GM13977 (cell line): ENCODE measurements at regions not wholly inside any gene's neighbourhood (a gene's known extent, or its start where the extent isn't known, plus 50 kb on each side); places are given as distances from the start of the nearest gene placed in this dataset.

Experiments used
- DNase-seq: peaks from one replicate; pipeline ENCODE4 v3.0.0; 2012; ENCODE audit warnings: low spot score
- in situ Hi-C: fragments of 300-500 bp; cut with MboI; formaldehyde crosslinking; loops from one replicate; pipeline ENCODE4 v1.12.0; 2022; ENCODE audit warnings: low sequenced_read_pairs, low pct_unique_long_range_greater_than_20kb, mixed read lengths, inconsistent platforms; ENCODE audit not compliant: unreplicated experiment
- TF ChIP-seq, protein P1 (sequence below): IDR thresholded peaks from 2 replicates; pipeline ENCODE4 v1.5.1; 2012; ENCODE audit warnings: mild to moderate bottlenecking, control low read depth; ENCODE audit not compliant: insufficient read depth; ENCODE audit errors: extremely low read depth, missing control alignments

- in situ Hi-C loops: no loop called here
These were observed 380.7 kb downstream of the MN1 start for GRCh38 chr22:27420817-27421361.

DNA sequence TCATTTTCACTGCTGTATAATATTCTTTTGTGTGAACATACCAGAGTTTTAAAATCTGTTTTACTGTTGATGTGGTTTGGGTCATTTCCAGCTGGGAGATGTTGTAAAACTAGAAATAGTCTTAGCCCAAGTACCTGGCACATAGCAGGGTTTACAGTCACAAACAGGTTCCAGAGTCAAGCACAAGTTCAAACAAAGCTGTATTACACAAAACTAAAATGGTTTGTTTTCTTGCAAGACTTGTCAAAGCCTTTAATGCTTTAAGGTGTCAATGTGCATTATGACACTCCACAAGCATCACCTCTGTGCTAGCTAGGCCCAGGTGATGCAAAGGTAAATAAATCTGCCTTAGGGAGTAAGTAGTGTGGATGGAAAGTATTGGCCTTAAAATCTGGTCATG lies 379.1 kb downstream of the MN1 start:
- no peak for DNase-seq
- in situ Hi-C loops: no loop called here
- TF ChIP-seq, protein P1, sequence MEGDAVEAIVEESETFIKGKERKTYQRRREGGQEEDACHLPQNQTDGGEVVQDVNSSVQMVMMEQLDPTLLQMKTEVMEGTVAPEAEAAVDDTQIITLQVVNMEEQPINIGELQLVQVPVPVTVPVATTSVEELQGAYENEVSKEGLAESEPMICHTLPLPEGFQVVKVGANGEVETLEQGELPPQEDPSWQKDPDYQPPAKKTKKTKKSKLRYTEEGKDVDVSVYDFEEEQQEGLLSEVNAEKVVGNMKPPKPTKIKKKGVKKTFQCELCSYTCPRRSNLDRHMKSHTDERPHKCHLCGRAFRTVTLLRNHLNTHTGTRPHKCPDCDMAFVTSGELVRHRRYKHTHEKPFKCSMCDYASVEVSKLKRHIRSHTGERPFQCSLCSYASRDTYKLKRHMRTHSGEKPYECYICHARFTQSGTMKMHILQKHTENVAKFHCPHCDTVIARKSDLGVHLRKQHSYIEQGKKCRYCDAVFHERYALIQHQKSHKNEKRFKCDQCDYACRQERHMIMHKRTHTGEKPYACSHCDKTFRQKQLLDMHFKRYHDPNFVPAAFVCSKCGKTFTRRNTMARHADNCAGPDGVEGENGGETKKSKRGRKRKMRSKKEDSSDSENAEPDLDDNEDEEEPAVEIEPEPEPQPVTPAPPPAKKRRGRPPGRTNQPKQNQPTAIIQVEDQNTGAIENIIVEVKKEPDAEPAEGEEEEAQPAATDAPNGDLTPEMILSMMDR: no peak

More at GRCh38 chr22:27420817-27421361, 380.7 kb downstream of the MN1 start:
- TF ChIP-seq, protein P1: no peak
- DNase-seq: no peak

DNA sequence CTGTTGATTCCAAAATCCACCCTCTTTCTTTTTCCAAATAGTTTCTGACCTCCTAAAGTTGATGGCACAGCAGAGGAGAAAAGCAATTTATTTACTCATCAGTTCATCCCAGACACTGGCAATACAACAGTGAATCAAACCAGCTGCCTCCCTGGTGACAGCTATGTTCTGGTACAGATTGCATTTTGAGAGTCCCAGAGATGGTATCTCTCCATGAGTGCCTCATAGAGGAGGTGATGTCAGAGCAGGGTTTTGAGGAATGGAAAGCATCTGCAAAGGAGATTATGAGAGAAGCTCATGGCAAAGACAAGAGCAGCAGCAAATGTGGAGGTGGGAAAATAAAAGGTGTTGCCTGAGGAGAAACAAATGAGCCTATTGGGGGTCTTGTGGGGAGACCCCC lies 377.2 kb downstream of the MN1 start:
- TF ChIP-seq, protein P1: no peak
- DNase-seq: no peak
- in situ Hi-C loops: no loop called here

DNA sequence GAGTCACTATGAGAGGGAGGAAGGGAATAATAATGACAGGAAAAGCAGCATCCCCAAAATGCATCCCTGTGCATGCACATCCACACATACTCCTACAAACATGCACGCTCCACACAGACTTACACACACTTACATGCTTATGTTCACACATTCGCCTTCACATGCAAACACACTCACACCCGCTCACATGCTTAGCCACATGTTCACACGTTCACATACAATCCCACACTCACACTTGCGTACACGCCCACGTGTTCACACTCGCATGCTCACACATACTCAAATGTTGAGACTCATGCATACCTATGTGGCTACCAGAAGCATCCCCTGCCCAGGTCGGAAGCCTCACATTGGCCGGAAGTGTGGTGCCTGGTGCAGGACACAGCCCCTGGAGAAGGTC lies 372.1 kb downstream of the MN1 start:
- in situ Hi-C loops: no loop called here
- no peak for DNase-seq
- TF ChIP-seq, protein P1: no peak

DNA sequence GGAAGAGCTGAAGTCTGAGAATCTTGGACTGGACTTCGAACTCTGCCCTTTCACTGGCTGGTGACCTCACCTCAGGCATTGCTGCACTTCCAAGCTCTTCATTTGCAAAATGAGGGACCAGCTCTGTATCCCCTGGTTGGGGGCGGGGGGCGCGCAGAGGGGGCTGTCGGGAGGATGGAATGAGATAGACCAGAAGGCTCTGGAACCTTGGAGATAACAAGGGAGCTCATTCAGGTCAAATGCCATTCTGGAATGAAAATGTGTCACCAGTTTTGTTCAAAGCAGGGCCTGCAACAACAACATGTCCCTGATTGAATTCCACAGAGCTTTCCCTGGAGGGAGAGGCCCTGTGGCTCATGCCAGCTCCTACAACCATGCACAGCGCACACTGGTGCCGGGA lies 370.5 kb downstream of the MN1 start:
- TF ChIP-seq, protein P1: no peak
- in situ Hi-C loops: no loop called here
- no peak for DNase-seq

DNA sequence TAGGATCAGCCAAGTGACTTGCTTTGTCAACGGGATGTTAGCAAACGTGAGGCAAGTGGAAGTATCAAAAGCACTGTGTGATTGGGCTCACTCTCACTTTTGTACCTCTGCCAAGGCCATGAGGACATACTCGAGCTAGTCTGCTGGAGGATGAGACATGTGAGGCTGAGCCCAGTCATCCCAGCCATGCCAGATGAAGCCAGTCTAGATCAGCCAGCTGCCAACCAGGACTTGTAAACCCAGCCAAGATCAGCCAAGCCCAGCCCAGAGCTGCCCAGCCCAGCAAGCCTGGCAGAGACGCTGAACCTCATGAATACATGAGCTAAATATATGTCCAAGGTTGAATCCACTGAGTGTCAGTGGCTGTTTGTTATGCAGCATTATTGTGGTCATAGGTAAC lies 369.7 kb downstream of the MN1 start:
- in situ Hi-C loops: no loop called here
- TF ChIP-seq, protein P1: no peak
- no peak for DNase-seq

DNA sequence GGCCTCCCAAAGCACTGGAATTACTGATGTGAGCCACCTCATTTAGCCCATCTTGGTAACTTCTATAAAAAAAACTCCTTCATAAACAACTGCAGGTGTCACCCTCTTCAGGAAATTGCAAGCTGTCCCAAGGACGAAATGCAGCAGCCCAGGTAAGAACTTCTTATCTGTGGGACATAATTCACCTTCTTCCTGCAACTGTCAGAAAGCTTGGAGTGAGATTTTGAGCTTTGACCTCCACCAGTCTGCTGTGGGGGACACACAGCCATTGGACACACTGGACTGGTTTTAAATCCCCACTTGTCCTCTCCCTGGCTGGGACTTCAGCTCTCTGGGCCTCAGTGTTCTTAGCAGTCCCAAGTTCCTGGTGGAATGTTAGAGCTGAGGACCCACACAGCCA lies 368.5 kb downstream of the MN1 start:
- in situ Hi-C loops: no loop called here
- TF ChIP-seq, protein P1: no peak
- no peak for DNase-seq
